HG03103 (cell line): ENCODE measurements at regions not wholly inside any gene's neighbourhood (a gene's known extent, or its start where the extent isn't known, plus 50 kb on each side); places are given as distances from the start of the nearest gene placed in this dataset.

Source experiments
- ATAC-seq: cut with Tn5 transposase; IDR thresholded peaks from one replicate; pipeline ENCODE4 v1.9.1; 2021; ENCODE audit warnings: low read depth; ENCODE audit not compliant: unreplicated experiment

- ATAC-seq: no peak
Observed at GRCh38 chr5:29905626-29906353, 1287.7 kb upstream of the CDH6 start.

GRCh38 chr5:29902859-29903258 is 1290.6 kb upstream of the CDH6 start:
- ATAC-seq: no peak

- no peak for ATAC-seq
Observed at GRCh38 chr5:29899583-29899982, 1293.9 kb upstream of the CDH6 start.

- ATAC-seq: no peak
Observed at GRCh38 chr5:29897916-29898315, 1295.6 kb upstream of the CDH6 start.

- ATAC-seq: no peak
Observed at GRCh38 chr5:29896646-29897045, 1296.8 kb upstream of the CDH6 start.

GRCh38 chr5:29894668-29895067 is 1298.8 kb upstream of the CDH6 start:
- no peak for ATAC-seq

- ATAC-seq: no peak
Observed at GRCh38 chr5:29889051-29889450, 1304.4 kb upstream of the CDH6 start.

GRCh38 chr5:29885595-29885994 is 1307.9 kb upstream of the CDH6 start:
- no peak for ATAC-seq

GRCh38 chr5:29882036-29882435 is 1311.5 kb upstream of the CDH6 start:
- ATAC-seq: no peak

- no peak for ATAC-seq
Observed at GRCh38 chr5:29879401-29879800, 1314.1 kb upstream of the CDH6 start.

- no peak for ATAC-seq
Observed at GRCh38 chr5:29878599-29878998, 1314.9 kb upstream of the CDH6 start.

GRCh38 chr5:29867155-29867554 is 1326.3 kb upstream of the CDH6 start:
- no peak for ATAC-seq

- ATAC-seq: no peak
Observed at GRCh38 chr5:29853711-29854220, 1339.7 kb upstream of the CDH6 start.

GRCh38 chr5:29852329-29852728 is 1341.2 kb upstream of the CDH6 start:
- ATAC-seq: no peak

GRCh38 chr5:29845206-29845605 is 1348.3 kb upstream of the CDH6 start:
- ATAC-seq: no peak

GRCh38 chr5:29833394-29833793 is 1360.1 kb upstream of the CDH6 start:
- no peak for ATAC-seq

- no peak for ATAC-seq
Observed at GRCh38 chr5:29822521-29822920, 1371.0 kb upstream of the CDH6 start.

- ATAC-seq: no peak
Observed at GRCh38 chr5:29811914-29812679, 1381.4 kb upstream of the CDH6 start.

GRCh38 chr5:29805804-29806203 is 1387.7 kb upstream of the CDH6 start:
- ATAC-seq: no peak

GRCh38 chr5:29800752-29801151 is 1392.7 kb upstream of the CDH6 start:
- ATAC-seq: no peak

- ATAC-seq: no peak
Observed at GRCh38 chr5:29796013-29796412, 1397.5 kb upstream of the CDH6 start.

- no peak for ATAC-seq
Observed at GRCh38 chr5:29795096-29795652, 1398.3 kb upstream of the CDH6 start.
